H1 (cell line): ENCODE measurements at regions not wholly inside any gene's neighbourhood (a gene's known extent, or its start where the extent isn't known, plus 50 kb on each side); places are given as distances from the start of the nearest gene placed in this dataset.

Experiments
- CTCF ChIA-PET: fragments of 300-600 bp; sonication (Branson Sonifier 250); formaldehyde crosslinking; loops from one replicate; lab custom pipeline; 2021; ENCODE audit not compliant: partially characterized antibody; lab: Charles Lee
- POLR2A ChIA-PET: fragments of 300-600 bp; sonication (Branson Sonifier 250); formaldehyde crosslinking; loops from one replicate; lab custom pipeline; 2021; ENCODE audit warnings: inconsistent platforms; ENCODE audit not compliant: partially characterized antibody; lab: Charles Lee
- DNase-seq, 2 experiments: peaks; one replicate each; pipeline versions ENCODE4 v3.0.0 to v3.0.0-alpha.2; 2010 to 2022; ENCODE audit warnings: low spot score in 2 of 2, low read depth in 1 of 2, mixed read lengths in 1 of 2
- FAIRE-seq: peaks from 2 replicates; lab custom pipeline; 2011; peaks lifted over from hg19 to GRCh38; lab: Jason Lieb, UNC
- H2AFZ ChIP-seq: 2 replicates; pipeline ENCODE4 v1.8.1; 2012; ENCODE audit warnings: low read length, inconsistent platforms
- H2AK5ac ChIP-seq: 2 replicates; pipeline ENCODE4 v1.6.1; 2013; ENCODE audit warnings: low read depth, low read length
- H2BK120ac ChIP-seq: replicated peaks from 2 replicates; pipeline ENCODE3; 2013; ENCODE audit warnings: low read depth, low read length, inconsistent platforms
- H2BK12ac ChIP-seq: 2 replicates; pipeline ENCODE4 v1.6.1; 2013; ENCODE audit warnings: low read depth, low read length
- H2BK15ac ChIP-seq: 2 replicates; pipeline ENCODE4 v1.6.1; 2013; ENCODE audit warnings: low read length
- H2BK20ac ChIP-seq: 2 replicates; pipeline ENCODE4 v1.6.1; 2013; ENCODE audit warnings: low read length
- H2BK5ac ChIP-seq: 2 replicates; pipeline ENCODE4 v1.6.1; 2013; ENCODE audit warnings: low read depth, low read length
- H3K14ac ChIP-seq: 2 replicates; pipeline ENCODE4 v1.6.1; 2013; ENCODE audit warnings: inconsistent platforms; ENCODE audit not compliant: insufficient read length
- H3K18ac ChIP-seq: 2 replicates; pipeline ENCODE4 v1.6.1; 2013; ENCODE audit warnings: low read length; ENCODE audit errors: extremely low read depth
- H3K23ac ChIP-seq: 2 replicates; pipeline ENCODE4 v1.6.1; 2013; ENCODE audit warnings: inconsistent platforms; ENCODE audit not compliant: insufficient read length
- H3K23me2 ChIP-seq: 2 replicates; pipeline ENCODE4 v1.6.1; 2013; ENCODE audit warnings: low read depth, low read length
- H3K27ac ChIP-seq: 2 replicates; pipeline ENCODE4 v1.6.1; 2011; ENCODE audit warnings: low read depth, low read length, inconsistent platforms
- H3K27me3 ChIP-seq, 4 experiments: replicated peaks in 1 of 4; 1 replicate in 1 of 4; 2 replicates in 3 of 4; pipeline versions ENCODE4 v1.6.1 to v1.8.1; 2011 to 2013; ENCODE audit warnings: low read length in 3 of 4, mild to moderate bottlenecking in 3 of 4, inconsistent platforms in 2 of 4, mixed read lengths in 2 of 4, moderate library complexity in 1 of 4; ENCODE audit not compliant: control insufficient read depth in 3 of 4, insufficient read depth in 3 of 4; ENCODE audit errors: extremely low read depth in 1 of 4
- H3K36me3 ChIP-seq, 4 experiments: 2 replicates each; pipeline versions ENCODE4 v1.6.1 to v1.8.1; 2011 to 2013; ENCODE audit warnings: mild to moderate bottlenecking in 4 of 4, low read length in 3 of 4, moderate library complexity in 2 of 4, control low read depth in 1 of 4, inconsistent platforms in 1 of 4; ENCODE audit not compliant: insufficient read depth in 4 of 4, control insufficient read depth in 2 of 4
- H3K4ac ChIP-seq: replicated peaks from 2 replicates; pipeline ENCODE3; 2013; ENCODE audit warnings: low read length, low read depth, mixed read lengths, inconsistent platforms; ENCODE audit not compliant: insufficient read length
- H3K4me1 ChIP-seq, 4 experiments: replicated peaks in 1 of 4; 1 replicate in 1 of 4; 2 replicates in 3 of 4; pipeline versions ENCODE4 v1.6.1 to v1.8.1; 2011 to 2013; ENCODE audit warnings: low read length in 3 of 4, inconsistent platforms in 2 of 4, mixed read lengths in 1 of 4; ENCODE audit not compliant: insufficient read depth in 4 of 4, control insufficient read depth in 3 of 4
- H3K4me2 ChIP-seq, 2 experiments: 2 replicates each; pipeline versions ENCODE4 v1.6.1 to v1.8.1; 2011 to 2013; ENCODE audit warnings: low read depth in 2 of 2, low read length in 2 of 2, control low read depth in 1 of 2, inconsistent platforms in 1 of 2, mild to moderate bottlenecking in 1 of 2; ENCODE audit not compliant: insufficient read depth in 1 of 2
- H3K4me3 ChIP-seq, 4 experiments: fragments of 200-600, 300-600 bp in 1 of 4; sonication (generic), shearing (Covaris generic), sonication (Bioruptor Twin) in 1 of 4; 2 replicates each; pipeline versions ENCODE4 v1.5.1 to v1.8.1; 2011 to 2016; ENCODE audit warnings: low read length in 4 of 4, low read depth in 3 of 4, control low read depth in 2 of 4, inconsistent platforms in 2 of 4, mild to moderate bottlenecking in 2 of 4, mixed read lengths in 1 of 4, moderate library complexity in 1 of 4; ENCODE audit not compliant: insufficient read depth in 2 of 4; ENCODE audit errors: extremely low read depth in 1 of 4
- H3K56ac ChIP-seq: replicated peaks from 2 replicates; pipeline ENCODE3; 2013; ENCODE audit warnings: low read depth, mild to moderate bottlenecking, mixed read lengths, low read length, inconsistent platforms; ENCODE audit not compliant: insufficient read length
- H3K79me1 ChIP-seq: 2 replicates; pipeline ENCODE4 v1.6.1; 2013; ENCODE audit warnings: low read depth, low read length, control low read depth
- H3K79me2 ChIP-seq, 2 experiments: 2 replicates each; pipeline versions ENCODE4 v1.6.1 to v1.8.1; 2012 to 2013; ENCODE audit warnings: low read length in 2 of 2, mild to moderate bottlenecking in 2 of 2, inconsistent platforms in 1 of 2; ENCODE audit not compliant: insufficient read depth in 2 of 2, control insufficient read depth in 1 of 2
- H3K9ac ChIP-seq, 4 experiments: replicated peaks in 1 of 4; 1 replicate in 1 of 4; 2 replicates in 3 of 4; pipeline versions ENCODE4 v1.6.1 to v1.8.1; 2011 to 2013; ENCODE audit warnings: low read depth in 3 of 4, low read length in 3 of 4, control low read depth in 2 of 4, mild to moderate bottlenecking in 2 of 4, moderate library complexity in 2 of 4, inconsistent platforms in 1 of 4; ENCODE audit errors: extremely low read depth in 1 of 4
- H3K9me3 ChIP-seq, 2 experiments: 2 replicates each; pipeline versions ENCODE4 v1.6.1 to v1.8.1; 2012 to 2013; ENCODE audit warnings: mild to moderate bottlenecking in 2 of 2, moderate library complexity in 2 of 2, control low read depth in 1 of 2, inconsistent platforms in 1 of 2, low read depth in 1 of 2, low read length in 1 of 2, mixed read lengths in 1 of 2; ENCODE audit not compliant: insufficient read depth in 2 of 2
- H4K20me1 ChIP-seq, 2 experiments: replicated peaks in 1 of 2; 2 replicates each; pipeline versions ENCODE3 to v1.8.1; 2011 to 2013; ENCODE audit warnings: inconsistent platforms in 2 of 2, low read length in 2 of 2, mild to moderate bottlenecking in 1 of 2; ENCODE audit not compliant: insufficient read depth in 2 of 2, control insufficient read depth in 1 of 2
- H4K5ac ChIP-seq: 2 replicates; pipeline ENCODE4 v1.6.1; 2013; ENCODE audit warnings: low read length, low read depth, mixed read lengths, inconsistent platforms; ENCODE audit not compliant: insufficient read length
- H4K8ac ChIP-seq: 2 replicates; pipeline ENCODE4 v1.8.0; 2013; ENCODE audit warnings: mild to moderate bottlenecking, moderate library complexity, low read length, inconsistent platforms; ENCODE audit not compliant: insufficient read depth; ENCODE audit errors: extremely low read depth
- H4K91ac ChIP-seq: replicated peaks from 2 replicates; pipeline ENCODE3; 2013; ENCODE audit warnings: low read length, mixed read lengths, inconsistent platforms; ENCODE audit not compliant: insufficient read length
- ASH2L ChIP-seq: fragments of 200-600, 300-600 bp; sonication (generic); IDR thresholded peaks from one replicate; pipeline ENCODE4 v1.7.1; 2017; ENCODE audit warnings: low read length
- BCL11A ChIP-seq, 2 experiments: IDR thresholded peaks; one replicate each; pipeline ENCODE4 v1.6.1; 2011; ENCODE audit warnings: low read depth in 2 of 2, low read length in 2 of 2, mild to moderate bottlenecking in 2 of 2
- BRCA1 ChIP-seq: IDR thresholded peaks from 2 replicates; pipeline ENCODE4 v1.6.1; 2012; ENCODE audit warnings: low read depth, low read length, improper control_type of control experiment
- CHD1 ChIP-seq: IDR thresholded peaks from 2 replicates; pipeline ENCODE4 v1.6.1; 2012; ENCODE audit warnings: low read depth, low read length, improper control_type of control experiment
- CHD2 ChIP-seq: IDR thresholded peaks from 2 replicates; pipeline ENCODE4 v1.6.1; 2012; ENCODE audit warnings: low read length, improper control_type of control experiment
- CREB1 ChIP-seq: IDR thresholded peaks from 2 replicates; pipeline ENCODE4 v1.6.1; 2012; ENCODE audit warnings: inconsistent platforms
- EGR1 ChIP-seq: IDR thresholded peaks from 2 replicates; pipeline ENCODE4 v1.6.1; 2011; ENCODE audit warnings: low read depth, low read length, borderline replicate concordance
- FOSL1 ChIP-seq: IDR thresholded peaks from 2 replicates; pipeline ENCODE4 v1.6.1; 2011; ENCODE audit warnings: mild to moderate bottlenecking, low read depth, low read length, moderate library complexity; ENCODE audit not compliant: insufficient read depth
- JUN ChIP-seq: IDR thresholded peaks from 2 replicates; pipeline ENCODE4 v1.6.1; 2011; ENCODE audit warnings: low read depth, mild to moderate bottlenecking, improper control_type of control experiment, low read length
- RAD21 ChIP-seq, 2 experiments: IDR thresholded peaks in 1 of 2; conservative IDR thresholded peaks in 1 of 2; 2 replicates each; pipeline ENCODE4 v1.6.1; 2011; ENCODE audit warnings: low read depth in 2 of 2, low read length in 2 of 2, improper control_type of control experiment in 1 of 2, inconsistent platforms in 1 of 2, mild to moderate bottlenecking in 1 of 2, moderate library complexity in 1 of 2
- RFX5 ChIP-seq: IDR thresholded peaks from 2 replicates; pipeline ENCODE4 v1.6.1; 2011; ENCODE audit warnings: low read depth, low read length, improper control_type of control experiment, borderline replicate concordance
- RXRA ChIP-seq: IDR thresholded peaks from 2 replicates; pipeline ENCODE4 v1.6.1; 2011; ENCODE audit warnings: low read depth, mild to moderate bottlenecking, low read length, moderate library complexity; ENCODE audit not compliant: insufficient read depth
- SAP30 ChIP-seq: fragments of 300-600 bp; sonication (generic); IDR thresholded peaks from 2 replicates; pipeline ENCODE4 v1.7.1; 2012; ENCODE audit warnings: low read length, moderate library complexity, mild to moderate bottlenecking, inconsistent platforms; ENCODE audit not compliant: insufficient read depth, insufficient replicate concordance
- TF ChIP-seq, protein P1 (sequence below): IDR thresholded peaks from 2 replicates; pipeline ENCODE4 v1.6.1; 2012; ENCODE audit warnings: inconsistent platforms
- TF ChIP-seq, protein P2 (sequence below): IDR thresholded peaks from 2 replicates; pipeline ENCODE4 v1.6.1; 2012; ENCODE audit warnings: low read length, inconsistent platforms

DNA sequence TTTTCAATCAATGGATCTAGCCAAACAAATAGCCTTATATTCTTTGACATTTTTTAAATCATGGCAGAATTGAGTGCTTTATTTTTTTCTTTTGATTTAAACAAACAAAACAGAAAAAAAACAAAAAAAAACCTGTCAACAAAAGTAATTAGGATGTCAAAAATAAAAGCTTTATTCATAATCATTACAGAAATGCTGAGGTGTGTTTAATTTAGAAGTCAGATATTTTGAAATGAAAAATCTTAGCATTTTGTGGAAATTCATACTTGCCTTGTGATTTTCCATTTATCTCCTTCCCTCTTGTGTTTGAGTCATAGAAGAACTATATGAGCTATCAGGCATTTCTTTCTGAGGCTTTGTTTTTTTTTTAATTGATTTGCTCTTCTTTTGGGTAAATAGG is 387.0 kb upstream of the STXBP6 start:
- no peak overlapping the region for H3K27ac ChIP-seq
- H3K4me3 ChIP-seq: no peak overlapping the region
- H2BK15ac ChIP-seq: no peak overlapping the region
- H3K23ac ChIP-seq: no peak overlapping the region
- H4K5ac ChIP-seq: no peak overlapping the region
- H3K27me3 ChIP-seq: no peaks in the 10 kb centered on the region
- no peaks in the 10 kb centered on the region for H4K20me1 ChIP-seq
- no peak overlapping the region for H2BK20ac ChIP-seq
- no peaks in the 10 kb centered on the region for H3K79me1 ChIP-seq
- FAIRE-seq: no peak
- no peaks in the 10 kb centered on the region for H3K23me2 ChIP-seq
- no peak overlapping the region for H2BK12ac ChIP-seq
- no peak overlapping the region for H4K8ac ChIP-seq
- H3K36me3 ChIP-seq: no peaks in the 10 kb centered on the region
- ChIA-PET POLR2A (no interaction called here), CTCF (interaction anchor here (0.7 to 0.8 kb wide), 2 partner anchors 14 to 35 kb away, joined by 4 read pairs; no protein-coding TSS in a partner anchor)
- H3K4me2 ChIP-seq: no peak overlapping the region
- H2AK5ac ChIP-seq: no peak overlapping the region
- H2BK120ac ChIP-seq: no peak overlapping the region
- H3K9me3 ChIP-seq: no peaks in the 10 kb centered on the region
- no peak for DNase-seq
- H3K9ac ChIP-seq: no peak overlapping the region
- no peak overlapping the region for H3K56ac ChIP-seq
- H3K14ac ChIP-seq: no peak overlapping the region
- H3K4ac ChIP-seq: no peak overlapping the region
- H4K91ac ChIP-seq: no peak overlapping the region
- H3K18ac ChIP-seq: no peak overlapping the region
- H3K79me2 ChIP-seq: no peaks in the 10 kb centered on the region
- no peak overlapping the region for H2AFZ ChIP-seq
- no peaks in the 10 kb centered on the region for H3K4me1 ChIP-seq
- H2BK5ac ChIP-seq: no peak overlapping the region
- TF ChIP-seq, protein P1, sequence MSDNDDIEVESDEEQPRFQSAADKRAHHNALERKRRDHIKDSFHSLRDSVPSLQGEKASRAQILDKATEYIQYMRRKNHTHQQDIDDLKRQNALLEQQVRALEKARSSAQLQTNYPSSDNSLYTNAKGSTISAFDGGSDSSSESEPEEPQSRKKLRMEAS: no peak
- no peak for TF ChIP-seq RAD21 (IDR thresholded peaks at IDR 0.05 in 1 of 2, conservative IDR thresholded peaks at IDR 0.05 in 1 of 2; ENCODE audit: low read depth in 2 of 2, low read length in 2 of 2)
- no peak for TF ChIP-seq EGR1
- no peak for TF ChIP-seq CHD2
- no peak for TF ChIP-seq JUN
- TF ChIP-seq RFX5: no peak
- TF ChIP-seq FOSL1: no peak
- TF ChIP-seq BRCA1: no peak
- TF ChIP-seq BCL11A (IDR thresholded peaks at IDR 0.05; ENCODE audit: low read depth in 2 of 2, low read length in 2 of 2): no peak
- TF ChIP-seq CREB1: no peak
- no peak for TF ChIP-seq CHD1
- no peak for TF ChIP-seq ASH2L
- TF ChIP-seq, protein P2, sequence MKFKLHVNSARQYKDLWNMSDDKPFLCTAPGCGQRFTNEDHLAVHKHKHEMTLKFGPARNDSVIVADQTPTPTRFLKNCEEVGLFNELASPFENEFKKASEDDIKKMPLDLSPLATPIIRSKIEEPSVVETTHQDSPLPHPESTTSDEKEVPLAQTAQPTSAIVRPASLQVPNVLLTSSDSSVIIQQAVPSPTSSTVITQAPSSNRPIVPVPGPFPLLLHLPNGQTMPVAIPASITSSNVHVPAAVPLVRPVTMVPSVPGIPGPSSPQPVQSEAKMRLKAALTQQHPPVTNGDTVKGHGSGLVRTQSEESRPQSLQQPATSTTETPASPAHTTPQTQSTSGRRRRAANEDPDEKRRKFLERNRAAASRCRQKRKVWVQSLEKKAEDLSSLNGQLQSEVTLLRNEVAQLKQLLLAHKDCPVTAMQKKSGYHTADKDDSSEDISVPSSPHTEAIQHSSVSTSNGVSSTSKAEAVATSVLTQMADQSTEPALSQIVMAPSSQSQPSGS: no peak
- TF ChIP-seq RXRA: no peak
- TF ChIP-seq SAP30: no peak
